Ovary (tissue), 7 donors: ENCODE measurements at regions not wholly inside any gene's neighbourhood (a gene's known extent, or its start where the extent isn't known, plus 50 kb on each side); places are given as distances from the start of the nearest gene placed in this dataset.
"Not testable (repeated sequence)": the region's sequence is repeated elsewhere in the genome, so short reads cannot be mapped to it uniquely, and the experiment has no call there.

ENCODE experiments used
- DNase-seq, 5 donors: peaks; one replicate each; pipeline ENCODE4 v3.0.0-alpha.2; 2019 to 2020
- H3K27ac ChIP-seq, 2 donors: fragments of 200-600 bp; one replicate each; pipeline versions ENCODE4 v1.5.1 to v1.8.0; 2019 to 2022
- H3K27me3 ChIP-seq: fragments of 200-600 bp; one replicate; pipeline ENCODE4 v1.8.0; 2022
- H3K36me3 ChIP-seq: fragments of 200-600 bp; sonication (generic); one replicate; pipeline ENCODE4 v1.5.1; 2019
- H3K4me1 ChIP-seq: one replicate; pipeline ENCODE4 v1.8.1; 2013; ENCODE audit warnings: mild to moderate bottlenecking, moderate library complexity; ENCODE audit not compliant: insufficient read depth
- H3K4me3 ChIP-seq: fragments of 200-600 bp; sonication (generic); one replicate; pipeline ENCODE4 v1.5.1; 2017
- H3K9me3 ChIP-seq, 2 donors: fragments of 200-600 bp in 1 of 2; sonication (generic) in 1 of 2; one replicate each; pipeline versions ENCODE4 v1.5.1 to v1.8.1; 2013 to 2019; ENCODE audit warnings: mild to moderate bottlenecking in 1 of 2, moderate library complexity in 1 of 2
- WGBS, 3 donors: extraction: QIAGEN DNeasy Blood & Tissue Kit in 1 of 3; methylation state at CpG; one replicate each; pipeline versions ENCODE4 v1.1.5 to v1.1.7; 2013 to 2017; 5-methylcytosine and 5-hydroxymethylcytosine counted together
- intact Hi-C, 4 donors: fragments of 100-400 bp; cut with DNase I; formaldehyde crosslinking; loops; one replicate each; pipeline versions ENCODE4 v1.11.0 to v1.15.1; 2022 to 2023
- donor health status: DM: no; HTN: no; CAD: no; lungs with moderate emphysema.
- donor health status: DM: no; HTN: no; CAD: no.
- donor health status: Bipolar disorder and iron deficiency.
- donor health status: DM: no; HTN: no; CAD: no.
- donor health status: DM: yes; HTN: yes; CAD: no.

- H3K27me3 ChIP-seq, H3K4me3 ChIP-seq, intact Hi-C loops, H3K27ac ChIP-seq, H3K9me3 ChIP-seq, H3K4me1 ChIP-seq, H3K36me3 ChIP-seq: not testable (repeated sequence)
- WGBS, 3 donors: 49 to 61% (median 51%) methylated on average over 9 of the region's 9 CpGs
- peak in 2 of 5 donors; percentile 27 to 38 for DNase-seq
Measured at GRCh38 chr2:91766349-91767048, 3075.0 kb downstream of the RPIA start.

- intact Hi-C loops, H3K27me3 ChIP-seq, H3K36me3 ChIP-seq, H3K4me1 ChIP-seq, H3K9me3 ChIP-seq, H3K4me3 ChIP-seq, H3K27ac ChIP-seq, DNase-seq: not testable (repeated sequence)
- 70 to 76% (median 71%) methylated on average over 3 of the region's 3 CpGs for WGBS, 3 donors
Measured at GRCh38 chr2:91768301-91768700, 3076.8 kb downstream of the RPIA start.

GRCh38 chr2:91768997-91769396 is 3077.5 kb downstream of the RPIA start:
- H3K27ac ChIP-seq, DNase-seq, intact Hi-C loops, H3K4me1 ChIP-seq, H3K27me3 ChIP-seq, H3K36me3 ChIP-seq, H3K4me3 ChIP-seq, H3K9me3 ChIP-seq: not testable (repeated sequence)
- WGBS, 3 donors: 59 to 74% (median 67%) methylated on average over 9 of the region's 9 CpGs

GRCh38 chr2:91770046-91770575 is 3078.6 kb downstream of the RPIA start:
- DNase-seq, H3K4me1 ChIP-seq, H3K9me3 ChIP-seq, H3K27me3 ChIP-seq, H3K36me3 ChIP-seq, intact Hi-C loops, H3K27ac ChIP-seq, H3K4me3 ChIP-seq: not testable (repeated sequence)
- WGBS, 3 donors: 53 to 84% (median 54%) methylated on average over 6 to 8 of the region's 8 CpGs

- H3K36me3 ChIP-seq, H3K4me3 ChIP-seq, H3K4me1 ChIP-seq, intact Hi-C loops, H3K27ac ChIP-seq, H3K9me3 ChIP-seq, H3K27me3 ChIP-seq, DNase-seq: not testable (repeated sequence)
- 76 to 100% (median 89%) methylated on average over 1 to 4 of the region's 4 CpGs for WGBS, 3 donors
Measured at GRCh38 chr2:91771604-91772003, 3080.1 kb downstream of the RPIA start.

- H3K4me3 ChIP-seq, intact Hi-C loops, H3K36me3 ChIP-seq, H3K4me1 ChIP-seq, H3K27ac ChIP-seq, H3K9me3 ChIP-seq, H3K27me3 ChIP-seq, DNase-seq: not testable (repeated sequence)
- WGBS, 3 donors: 68 to 86% (median 75%) methylated on average over 6 to 12 of the region's 13 CpGs
Measured at GRCh38 chr2:91772240-91772937, 3080.9 kb downstream of the RPIA start.

- H3K9me3 ChIP-seq, DNase-seq, H3K27me3 ChIP-seq, H3K27ac ChIP-seq, H3K4me1 ChIP-seq, H3K36me3 ChIP-seq, H3K4me3 ChIP-seq, intact Hi-C loops: not testable (repeated sequence)
- 54 to 84% (median 66%) methylated on average over 5 to 7 of the region's 9 CpGs for WGBS, 3 donors
Measured at GRCh38 chr2:91773810-91774209, 3082.3 kb downstream of the RPIA start.

GRCh38 chr2:91775193-91775592 is 3083.7 kb downstream of the RPIA start:
- H3K4me3 ChIP-seq, intact Hi-C loops, H3K9me3 ChIP-seq, H3K27me3 ChIP-seq, H3K36me3 ChIP-seq, H3K4me1 ChIP-seq, H3K27ac ChIP-seq, DNase-seq: not testable (repeated sequence)
- WGBS, 3 donors: 65 to 70% (median 67%) methylated on average over 4 of the region's 4 CpGs

- H3K36me3 ChIP-seq, intact Hi-C loops, H3K4me1 ChIP-seq, H3K9me3 ChIP-seq, H3K4me3 ChIP-seq, H3K27me3 ChIP-seq, DNase-seq, H3K27ac ChIP-seq: not testable (repeated sequence)
- WGBS, 3 donors: 73 to 84% (median 83%) methylated on average over 14 of the region's 14 CpGs
Measured at GRCh38 chr2:91780324-91780723, 3088.9 kb downstream of the RPIA start.

- WGBS, 3 donors: 3% methylated on average over 24 of the region's 60 CpGs; no CpG with 5 or more reads in 2 of the 3 donors
- H3K36me3 ChIP-seq, H3K4me1 ChIP-seq, H3K9me3 ChIP-seq, H3K27me3 ChIP-seq, H3K4me3 ChIP-seq, intact Hi-C loops, DNase-seq, H3K27ac ChIP-seq: not testable (repeated sequence)
Measured at GRCh38 chr2:91809391-91809790, 3061.8 kb upstream of the TEKT4 start.
